GM10248 (cell line): ENCODE measurements at regions not wholly inside any gene's neighbourhood (a gene's known extent, or its start where the extent isn't known, plus 50 kb on each side); places are given as distances from the start of the nearest gene placed in this dataset.

ENCODE experiments used
- CTCF ChIA-PET: fragments of 300-600 bp; sonication (Branson Sonifier 250); formaldehyde crosslinking; extraction: SDS; loops from one replicate; lab custom pipeline; 2021; ENCODE audit warnings: antibody characterized with exemption; lab: Yijun Ruan, JAX
- POLR2A ChIA-PET: fragments of 350-650 bp; sonication (Branson Sonifier 250); formaldehyde crosslinking; extraction: SDS; loops from one replicate; lab custom pipeline; 2020; ENCODE audit warnings: antibody characterized with exemption; lab: Yijun Ruan, JAX
- DNase-seq: peaks from one replicate; pipeline ENCODE4 v3.0.0; 2012; ENCODE audit errors: extremely low spot score
- CTCF ChIP-seq: IDR thresholded peaks from 2 replicates; pipeline ENCODE4 v1.5.1; 2012; ENCODE audit warnings: mild to moderate bottlenecking, low read depth; ENCODE audit errors: extremely low read depth, missing control alignments, control extremely low read depth

- ChIA-PET POLR2A (no interaction called here), CTCF (interaction anchor here (1.7 kb wide), 1 partner anchor 11 kb away, joined by 4 read pairs; no protein-coding TSS in a partner anchor)
- TF ChIP-seq CTCF = no peak
- no peak for DNase-seq
Measured at GRCh38 chr20:54321352-54322087, 113.6 kb downstream of the PFDN4 start.

GRCh38 chr20:54323227-54323734, 115.4 kb downstream of the PFDN4 start:
- no peak for TF ChIP-seq CTCF
- ChIA-PET POLR2A (no interaction called here), CTCF (interaction anchor here (1.7 kb wide), 1 partner anchor 10 kb away, joined by 4 read pairs; no protein-coding TSS in a partner anchor)

GRCh38 chr20:54324041-54324440, 116.2 kb downstream of the PFDN4 start:
- no peak for DNase-seq
- ChIA-PET POLR2A (no interaction called here), CTCF (no interaction called here)
- no peak for TF ChIP-seq CTCF

More at GRCh38 chr20:54323227-54323734, 115.4 kb downstream of the PFDN4 start:
- DNase-seq = no peak

GRCh38 chr20:54324652-54325285, 116.9 kb downstream of the PFDN4 start:
- DNase-seq = no peak
- no peak for TF ChIP-seq CTCF
- ChIA-PET CTCF (no interaction called here), POLR2A (no interaction called here)

GRCh38 chr20:54335299-54335698, 127.4 kb downstream of the PFDN4 start:
- ChIA-PET CTCF (no interaction called here), POLR2A (no interaction called here)
- no peak for DNase-seq
- no peak for TF ChIP-seq CTCF

GRCh38 chr20:54337144-54337543, 129.3 kb downstream of the PFDN4 start:
- ChIA-PET CTCF (interaction anchor here (0.8 kb wide), 1 partner anchor 31 kb away, joined by 3 read pairs; no protein-coding TSS in a partner anchor), POLR2A (no interaction called here)
- no peak for DNase-seq
- TF ChIP-seq CTCF = no peak
